ENCODE measurements at regions not wholly inside any gene's neighbourhood (a gene's known extent, or its start where the extent isn't known, plus 50 kb on each side); places are given as distances from the start of the nearest gene placed in this dataset.
"Not testable (repeated sequence)": the region's sequence is repeated elsewhere in the genome, so short reads cannot be mapped to it uniquely, and the experiment has no call there.

DNA sequence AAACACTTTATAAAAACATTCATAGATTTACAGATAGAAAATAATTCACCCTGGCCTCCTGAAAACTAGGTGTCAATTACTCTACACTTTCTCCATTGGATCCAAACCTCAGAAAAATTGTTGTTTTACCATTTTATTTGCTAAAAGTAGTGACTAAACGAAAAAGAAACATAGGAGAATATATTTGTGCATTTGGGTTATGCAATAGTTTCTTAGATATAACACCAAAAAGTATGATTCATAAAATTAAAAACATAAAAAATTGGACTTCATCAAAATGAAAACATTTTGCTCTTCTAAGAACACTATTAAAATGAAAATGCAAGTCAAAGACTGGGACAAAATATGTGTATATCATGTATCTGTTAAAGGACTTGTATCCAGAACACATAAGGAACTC, 671.3 kb downstream of the MAFB start:
- H3K27me3 Mint-ChIP-seq (ENCODE audit: insufficient read depth) = no peaks in the 10 kb centered on the region
- no peak overlapping the region for H3K4me3 Mint-ChIP-seq
- H3K27ac Mint-ChIP-seq = no peak overlapping the region
- no peaks in the 10 kb centered on the region for H3K36me3 Mint-ChIP-seq (ENCODE audit: low read depth)
- no peaks in the 10 kb centered on the region for H3K4me1 Mint-ChIP-seq (ENCODE audit: low read depth)
- TF ChIP-seq CTCF (IDR thresholded peaks at IDR 0.05) = no peak
- no peak for DNase-seq
- H3K9me3 Mint-ChIP-seq = peaks cover 37% of the 10 kb centered on the region

GRCh38 chr20:40016890-40017289, 672.1 kb downstream of the MAFB start:
- no peaks in the 10 kb centered on the region for H3K27me3 Mint-ChIP-seq (ENCODE audit: insufficient read depth)
- H3K27ac Mint-ChIP-seq = no peak overlapping the region
- no peak for DNase-seq
- H3K9me3 Mint-ChIP-seq = peaks cover 46% of the 10 kb centered on the region
- no peak for TF ChIP-seq CTCF (IDR thresholded peaks at IDR 0.05)
- no peaks in the 10 kb centered on the region for H3K36me3 Mint-ChIP-seq (ENCODE audit: low read depth)
- H3K4me1 Mint-ChIP-seq (ENCODE audit: low read depth) = no peaks in the 10 kb centered on the region
- H3K4me3 Mint-ChIP-seq = no peak overlapping the region

GRCh38 chr20:40016392-40016791, 672.6 kb downstream of the MAFB start:
- Mint-ChIP-seq H3K27ac (no peak overlapping the region), H3K4me3 (no peak overlapping the region), H3K9me3 (peaks cover 51% of the 10 kb centered on the region), H3K36me3 (ENCODE audit: low read depth) (0 out of 2 replicates have a peak, but pooled peaks cover 2% of the 10 kb centered on the region), H3K4me1 (ENCODE audit: low read depth) (no peaks in the 10 kb centered on the region), H3K27me3 (ENCODE audit: insufficient read depth) (no peaks in the 10 kb centered on the region)
- no peak for DNase-seq
- TF ChIP-seq CTCF (IDR thresholded peaks at IDR 0.05) = no peak

DNA sequence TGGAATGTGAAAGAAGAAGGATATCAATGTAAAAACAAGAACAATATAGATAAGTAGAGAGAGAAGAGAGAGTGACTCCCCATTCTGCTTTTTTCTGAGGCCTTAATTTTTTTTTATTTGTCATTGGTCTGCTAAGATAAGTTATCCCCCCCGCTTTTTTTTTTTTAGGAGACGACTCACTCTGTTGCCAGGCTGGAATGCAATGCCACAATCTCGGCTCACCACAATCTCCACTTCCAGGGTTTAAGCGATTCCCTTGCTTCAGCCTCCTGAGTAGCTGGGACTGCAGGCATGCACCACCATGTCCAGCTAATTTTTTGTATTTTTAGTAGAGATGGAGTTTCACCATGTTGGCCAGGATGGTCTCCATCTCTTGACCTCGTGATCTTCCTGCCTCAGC, 677.0 kb downstream of the MAFB start:
- not testable (repeated sequence) for H3K27ac Mint-ChIP-seq; H3K4me3 Mint-ChIP-seq; H3K27me3 Mint-ChIP-seq (ENCODE audit: insufficient read depth); H3K4me1 Mint-ChIP-seq (ENCODE audit: low read depth); DNase-seq; H3K36me3 Mint-ChIP-seq (ENCODE audit: low read depth)
- peaks cover 47% of the 10 kb centered on the region for H3K9me3 Mint-ChIP-seq

DNA sequence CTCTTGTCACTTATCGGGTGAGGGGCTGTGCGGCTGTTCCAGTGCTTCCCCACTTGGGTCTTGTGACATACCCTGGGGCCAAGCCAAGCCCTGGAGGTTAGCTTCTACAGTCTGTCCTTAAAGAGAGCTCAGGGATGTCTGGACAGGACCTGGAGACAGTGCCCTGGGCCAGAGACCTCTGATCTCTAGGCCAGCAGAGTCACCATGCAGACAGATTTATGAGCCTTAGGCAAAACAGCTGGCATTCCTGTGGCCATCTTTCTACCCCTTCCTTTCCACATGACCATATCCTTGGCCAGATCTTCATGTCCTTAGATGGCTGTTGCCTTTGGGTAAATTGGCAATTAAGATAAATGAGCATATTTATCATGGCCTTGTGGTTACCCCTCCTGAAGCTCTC, 678.6 kb downstream of the MAFB start:
- no peaks in the 10 kb centered on the region for H3K27me3 Mint-ChIP-seq (ENCODE audit: insufficient read depth)
- peaks cover 45% of the 10 kb centered on the region for H3K9me3 Mint-ChIP-seq
- no peak overlapping the region for H3K27ac Mint-ChIP-seq
- H3K4me1 Mint-ChIP-seq (ENCODE audit: low read depth) = no peaks in the 10 kb centered on the region
- no peak overlapping the region for H3K4me3 Mint-ChIP-seq
- H3K36me3 Mint-ChIP-seq (ENCODE audit: low read depth) = 0 out of 2 replicates have a peak, but pooled peaks cover 5% of the 10 kb centered on the region
- TF ChIP-seq CTCF (IDR thresholded peaks at IDR 0.05) = no peak
- DNase-seq = no peak

DNA sequence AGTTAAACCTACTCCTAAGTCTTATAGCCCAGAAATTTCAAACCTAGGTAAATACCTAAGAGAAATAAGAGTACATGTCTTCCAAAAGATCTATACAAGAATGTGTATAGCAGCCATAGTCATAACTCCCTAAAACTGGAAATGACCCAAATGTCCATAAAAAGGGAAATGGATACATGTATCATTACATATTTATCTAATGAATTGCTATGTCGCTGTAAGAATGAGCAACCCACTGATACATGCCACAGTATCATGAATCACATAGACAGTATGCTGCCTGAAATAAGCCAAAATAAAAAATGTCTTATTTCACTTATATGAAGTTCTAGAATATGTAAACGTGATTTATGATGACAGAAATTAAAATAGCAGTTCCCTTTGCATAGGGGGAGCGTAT, 679.5 kb downstream of the MAFB start:
- Mint-ChIP-seq H3K27me3 (ENCODE audit: insufficient read depth) (no peaks in the 10 kb centered on the region), H3K36me3 (ENCODE audit: low read depth) (0 out of 2 replicates have a peak, but pooled peaks cover 5% of the 10 kb centered on the region), H3K27ac (no peak overlapping the region), H3K4me1 (ENCODE audit: low read depth) (no peaks in the 10 kb centered on the region), H3K4me3 (no peak overlapping the region), H3K9me3 (peaks cover 42% of the 10 kb centered on the region)
- no peak for TF ChIP-seq CTCF (IDR thresholded peaks at IDR 0.05)
- DNase-seq = no peak
